ENCODE measurements at regions not wholly inside any gene's neighbourhood (a gene's known extent, or its start where the extent isn't known, plus 50 kb on each side); places are given as distances from the start of the nearest gene placed in this dataset.

GRCh38 chr2:156883804-156884203 is 373.7 kb upstream of the GALNT5 start:
- TF ChIP-seq POLR2A (IDR thresholded peaks at IDR 0.05): no peak
- no peak for TF ChIP-seq CTCF (IDR thresholded peaks at IDR 0.05)
- Histone ChIP-seq H3K4me3 (no peak overlapping the region), H3K4me1 (no peaks in the 10 kb centered on the region), H3K27me3 (no peaks in the 10 kb centered on the region), H3K9me3 (no peaks in the 10 kb centered on the region), H3K27ac (no peak overlapping the region), H3K36me3 (no peaks in the 10 kb centered on the region)
- no peak for DNase-seq

DNA sequence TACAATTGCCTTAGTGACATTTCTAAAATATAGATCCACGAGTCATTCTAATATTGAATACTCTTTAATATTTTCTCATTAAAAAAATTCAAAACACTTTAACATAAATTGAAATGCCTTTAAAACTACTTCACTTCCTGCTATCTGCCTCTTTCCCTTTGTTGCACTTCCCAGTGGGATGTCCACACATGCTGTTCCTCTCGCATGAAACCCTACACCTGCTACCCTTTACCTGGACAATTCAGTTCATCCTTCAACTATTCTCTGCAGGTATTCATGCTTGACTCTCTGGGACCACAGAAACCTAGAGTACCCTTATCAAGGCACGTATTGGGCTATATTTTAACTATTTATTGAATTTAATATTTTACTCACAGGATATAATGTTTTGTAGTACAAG is 373.3 kb upstream of the GALNT5 start:
- H3K36me3 ChIP-seq: no peaks in the 10 kb centered on the region
- DNase-seq: no peak
- no peaks in the 10 kb centered on the region for H3K4me1 ChIP-seq
- H3K27me3 ChIP-seq: no peaks in the 10 kb centered on the region
- no peak overlapping the region for H3K4me3 ChIP-seq
- no peak overlapping the region for H3K27ac ChIP-seq
- H3K9me3 ChIP-seq: no peaks in the 10 kb centered on the region
- no peak for TF ChIP-seq CTCF (IDR thresholded peaks at IDR 0.05)
- TF ChIP-seq POLR2A (IDR thresholded peaks at IDR 0.05): no peak

DNA sequence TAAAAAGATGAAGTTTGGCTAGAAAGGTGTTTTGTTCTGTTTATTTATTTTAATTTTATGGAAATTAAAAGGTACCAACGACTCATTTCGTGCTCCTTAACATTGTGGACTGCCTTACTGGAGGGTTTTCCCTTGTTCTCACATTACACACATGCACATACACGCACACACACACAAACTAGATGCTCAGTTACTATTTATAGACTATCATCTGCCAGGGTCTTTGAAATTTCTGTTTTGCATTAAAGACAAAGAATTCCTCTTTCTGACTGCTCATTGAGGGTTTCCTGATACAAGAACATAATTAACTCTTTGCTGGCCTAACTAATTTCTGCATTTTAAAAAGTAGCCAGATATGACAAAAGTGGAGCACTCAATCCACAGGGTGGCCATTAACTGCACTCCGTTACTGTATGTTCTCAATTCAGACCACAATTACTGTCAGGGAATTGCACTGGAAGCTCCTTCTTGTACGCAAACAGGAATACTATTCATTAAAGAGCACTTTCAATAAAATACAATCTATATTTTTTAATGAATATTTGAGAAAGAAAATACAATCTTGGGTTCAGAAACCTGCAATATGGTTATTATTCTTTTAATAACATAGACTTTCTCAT is 366.9 kb upstream of the GALNT5 start:
- no peak for DNase-seq
- no peaks in the 10 kb centered on the region for H3K36me3 ChIP-seq
- H3K9me3 ChIP-seq: no peaks in the 10 kb centered on the region
- H3K27ac ChIP-seq: no peak overlapping the region
- no peak overlapping the region for H3K4me3 ChIP-seq
- no peaks in the 10 kb centered on the region for H3K27me3 ChIP-seq
- TF ChIP-seq POLR2A (IDR thresholded peaks at IDR 0.05) (no peak), CTCF (IDR thresholded peaks at IDR 0.05) (no peak)
- no peaks in the 10 kb centered on the region for H3K4me1 ChIP-seq

DNA sequence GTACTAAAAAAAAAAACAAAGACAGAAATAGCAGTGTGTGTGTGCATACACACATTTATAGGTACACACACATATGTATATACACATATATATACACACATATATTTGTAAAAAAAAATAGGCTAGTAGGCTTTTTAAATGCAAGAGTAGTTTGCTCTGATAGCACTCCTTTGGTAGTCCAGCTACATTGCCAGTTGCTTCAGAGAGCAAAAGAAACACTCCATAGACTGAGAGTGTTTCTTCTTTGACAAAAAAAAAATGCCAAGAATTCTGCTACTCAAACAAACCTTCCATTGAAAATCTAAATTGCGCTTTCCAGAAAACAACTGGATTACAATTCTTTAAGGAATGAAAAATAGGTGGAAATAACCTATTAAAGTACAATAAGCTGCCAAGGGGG is 365.9 kb upstream of the GALNT5 start:
- Histone ChIP-seq H3K4me3 (no peak overlapping the region), H3K27me3 (no peaks in the 10 kb centered on the region), H3K4me1 (no peaks in the 10 kb centered on the region), H3K9me3 (no peaks in the 10 kb centered on the region), H3K27ac (no peak overlapping the region), H3K36me3 (no peaks in the 10 kb centered on the region)
- TF ChIP-seq POLR2A (IDR thresholded peaks at IDR 0.05): no peak
- no peak for DNase-seq

DNA sequence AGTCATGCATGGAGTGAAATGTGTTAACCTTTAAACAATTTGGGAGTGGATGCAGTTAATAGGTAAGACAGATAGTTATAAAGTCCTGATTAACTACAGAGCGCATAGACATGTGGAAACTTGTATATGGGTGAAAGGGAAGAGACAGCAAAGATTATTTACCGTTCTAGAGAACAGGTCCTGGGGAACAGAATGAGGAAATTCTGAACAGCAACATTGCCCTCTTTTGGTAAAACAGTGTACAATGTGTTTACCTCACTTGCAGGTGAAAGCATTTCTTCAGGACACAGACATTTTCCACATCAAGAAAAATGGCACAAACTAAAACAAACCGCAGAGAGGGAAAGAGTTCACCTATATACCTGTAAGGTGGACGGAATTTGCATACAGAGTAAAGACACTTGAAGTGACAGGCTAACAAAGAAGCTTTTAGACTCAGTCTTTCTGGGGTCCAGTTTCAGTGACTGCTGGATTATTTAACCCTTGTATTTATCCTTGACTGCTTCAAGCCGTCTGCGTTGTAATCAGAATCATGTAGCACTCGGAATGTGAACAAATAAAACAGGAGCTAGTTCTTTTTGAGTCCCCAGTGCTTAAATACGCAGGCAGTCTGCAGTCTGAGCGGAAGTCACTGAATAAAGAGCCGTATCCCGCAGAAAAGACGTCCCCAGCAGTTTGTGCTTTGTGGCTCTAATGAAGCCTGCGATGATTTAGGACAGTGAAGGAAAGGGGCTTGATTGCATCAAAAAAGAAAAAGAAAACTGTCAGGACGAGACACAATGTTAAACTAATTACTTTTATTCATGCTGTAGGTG is 364.8 kb upstream of the GALNT5 start:
- Histone ChIP-seq H3K4me3 (peak overlapping the region in 3 of 4 donors; percentile 2 to 42 (median 37)), H3K9me3 (no peaks in the 10 kb centered on the region), H3K36me3 (no peaks in the 10 kb centered on the region), H3K4me1 (no peaks in the 10 kb centered on the region), H3K27ac (no peak overlapping the region), H3K27me3 (no peaks in the 10 kb centered on the region)
- peak in 4 of 6 experiments; percentile 31 to 82 (median 74) for TF ChIP-seq CTCF (IDR thresholded peaks at IDR 0.05)
- no peak for TF ChIP-seq POLR2A (IDR thresholded peaks at IDR 0.05)
- peak in 1 of 3 donors; percentile 43 for DNase-seq

DNA sequence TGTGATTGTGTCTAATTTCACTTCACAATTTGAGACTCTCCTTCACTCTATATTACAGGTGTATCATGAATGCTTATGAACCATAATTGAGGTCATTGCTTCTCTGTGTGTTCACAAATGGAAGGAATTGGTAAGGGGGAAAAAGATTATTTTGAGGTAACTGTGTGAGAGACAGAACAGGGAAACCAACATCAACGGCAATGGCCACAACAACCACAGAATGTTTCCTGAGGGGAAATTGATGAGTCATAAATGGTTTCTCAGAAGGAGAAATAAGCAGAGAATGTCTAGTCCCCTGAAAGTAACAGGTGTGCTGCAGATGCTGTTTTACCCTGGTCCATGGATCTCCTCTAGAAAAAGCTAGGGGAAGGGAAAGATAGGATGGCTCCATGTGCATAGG is 361.2 kb upstream of the GALNT5 start:
- no peaks in the 10 kb centered on the region for H3K36me3 ChIP-seq
- H3K27me3 ChIP-seq: no peaks in the 10 kb centered on the region
- no peaks in the 10 kb centered on the region for H3K4me1 ChIP-seq
- TF ChIP-seq POLR2A (IDR thresholded peaks at IDR 0.05) (no peak), CTCF (IDR thresholded peaks at IDR 0.05) (no peak)
- H3K4me3 ChIP-seq: no peak overlapping the region
- H3K27ac ChIP-seq: no peak overlapping the region
- DNase-seq: no peak
- H3K9me3 ChIP-seq: no peaks in the 10 kb centered on the region
